IMR-90 (cell line): ENCODE measurements at regions not wholly inside any gene's neighbourhood (a gene's known extent, or its start where the extent isn't known, plus 50 kb on each side); places are given as distances from the start of the nearest gene placed in this dataset.

ENCODE experiments used
- ATAC-seq: fragments of 200-7000 bp; cut with Tn5 transposase; 2 replicates; pipeline ENCODE4 v1.9.1; 2020; ENCODE audit warnings: low read depth, mild to moderate bottlenecking, moderate library complexity
- BruUV-seq: library from RNA; stranded (reverse); fragments of 400-500 nt; replicated peaks from 2 replicates; lab custom pipeline; 2021; lab: Mats Ljungman, UMichigan
- CTCF ChIA-PET: fragments of 300-600 bp; formaldehyde crosslinking; extraction: SDS; loops from one replicate; lab custom pipeline; 2021; ENCODE audit warnings: antibody characterized with exemption; lab: Yijun Ruan, JAX
- POLR2A ChIA-PET: fragments of 300-600 bp; sonication (Branson Sonifier 250); formaldehyde crosslinking; loops from one replicate; lab custom pipeline; 2022; ENCODE audit warnings: antibody characterized with exemption; ENCODE audit not compliant: unreplicated experiment; lab: Charles Lee
- DNase-seq: peaks from one replicate; pipeline ENCODE4 v3.0.0; 2013
- H2AFZ ChIP-seq: replicated peaks from 2 replicates; pipeline ENCODE3; 2013; ENCODE audit warnings: low read length, mild to moderate bottlenecking; ENCODE audit not compliant: poor library complexity
- H2AK5ac ChIP-seq: 2 replicates; pipeline ENCODE4 v1.6.1; 2013; ENCODE audit warnings: low read depth, low read length, inconsistent platforms
- H2AK9ac ChIP-seq: replicated peaks from 2 replicates; pipeline ENCODE3; 2013; ENCODE audit warnings: mild to moderate bottlenecking, low read depth, low read length, moderate library complexity; ENCODE audit not compliant: poor library complexity
- H2BK120ac ChIP-seq: 2 replicates; pipeline ENCODE4 v1.6.1; 2013; ENCODE audit warnings: low read depth, low read length, inconsistent platforms
- H2BK15ac ChIP-seq: 3 replicates; pipeline ENCODE4 v1.6.1; 2013; ENCODE audit warnings: low read depth, low read length, inconsistent platforms
- H2BK20ac ChIP-seq: 2 replicates; pipeline ENCODE4 v1.6.1; 2013; ENCODE audit warnings: low read depth, mild to moderate bottlenecking, inconsistent platforms, low read length, moderate library complexity
- H2BK5ac ChIP-seq: 2 replicates; pipeline ENCODE4 v1.6.1; 2013; ENCODE audit warnings: mild to moderate bottlenecking, low read depth, low read length, inconsistent platforms; ENCODE audit not compliant: poor library complexity, severe bottlenecking
- H3K14ac ChIP-seq: replicated peaks from 2 replicates; pipeline ENCODE4 v1.6.1; 2013; ENCODE audit warnings: low read depth, low read length, inconsistent platforms
- H3K18ac ChIP-seq: 2 replicates; pipeline ENCODE4 v1.6.1; 2013; ENCODE audit warnings: low read depth, low read length, control low read depth
- H3K23ac ChIP-seq: 2 replicates; pipeline ENCODE4 v1.6.1; 2013; ENCODE audit warnings: low read depth, low read length, inconsistent platforms
- H3K27ac ChIP-seq: 2 replicates; pipeline ENCODE4 v1.5.1; 2013; ENCODE audit warnings: mild to moderate bottlenecking, control low read depth, low read length; ENCODE audit not compliant: insufficient read depth
- H3K27me3 ChIP-seq: 2 replicates; pipeline ENCODE4 v1.6.1; 2013; ENCODE audit warnings: low read length; ENCODE audit not compliant: control insufficient read depth, insufficient read depth
- H3K36me3 ChIP-seq: 2 replicates; pipeline ENCODE4 v1.6.1; 2013; ENCODE audit warnings: low read length, mixed read lengths; ENCODE audit not compliant: control insufficient read depth, insufficient read depth
- H3K4ac ChIP-seq: 2 replicates; pipeline ENCODE4 v1.6.1; 2013; ENCODE audit warnings: low read depth, low read length, inconsistent platforms
- H3K4me1 ChIP-seq: 2 replicates; pipeline ENCODE4 v1.6.1; 2013; ENCODE audit warnings: low read length, mixed read lengths; ENCODE audit not compliant: control insufficient read depth, insufficient read depth
- H3K4me2 ChIP-seq: 2 replicates; pipeline ENCODE4 v1.6.1; 2013; ENCODE audit warnings: low read depth, mild to moderate bottlenecking, control low read depth, low read length, moderate library complexity
- H3K4me3 ChIP-seq: 2 replicates; pipeline ENCODE4 v1.5.1; 2013; ENCODE audit warnings: low read depth, mild to moderate bottlenecking, control low read depth, low read length, moderate library complexity; ENCODE audit not compliant: insufficient read depth
- H3K56ac ChIP-seq: 2 replicates; pipeline ENCODE4 v1.6.1; 2013; ENCODE audit warnings: low read length, inconsistent platforms; ENCODE audit not compliant: insufficient read depth; ENCODE audit errors: extremely low read depth
- H3K79me1 ChIP-seq, 2 experiments: 2 replicates each; pipeline ENCODE4 v1.6.1; 2013; ENCODE audit warnings: low read length in 2 of 2, inconsistent platforms in 1 of 2, low read depth in 1 of 2
- H3K9ac ChIP-seq: 2 replicates; pipeline ENCODE4 v1.6.1; 2013; ENCODE audit warnings: low read depth, low read length, control low read depth
- H3K9me1 ChIP-seq: 2 replicates; pipeline ENCODE4 v1.6.1; 2013; ENCODE audit warnings: low read length, inconsistent platforms; ENCODE audit not compliant: insufficient read depth
- H3K9me3 ChIP-seq: 2 replicates; pipeline ENCODE4 v1.6.1; 2013; ENCODE audit warnings: low read length; ENCODE audit not compliant: control insufficient read depth, insufficient read depth
- H4K20me1 ChIP-seq: 2 replicates; pipeline ENCODE4 v1.6.1; 2013; ENCODE audit warnings: low read length, inconsistent platforms; ENCODE audit not compliant: insufficient read depth
- H4K5ac ChIP-seq: 2 replicates; pipeline ENCODE4 v1.6.1; 2013; ENCODE audit warnings: mild to moderate bottlenecking, low read depth, low read length, control low read depth
- H4K8ac ChIP-seq, 2 experiments: 2 replicates each; pipeline ENCODE4 v1.6.1; 2013; ENCODE audit warnings: low read depth in 2 of 2, low read length in 2 of 2, control low read depth in 1 of 2, inconsistent platforms in 1 of 2
- H4K91ac ChIP-seq: 2 replicates; pipeline ENCODE4 v1.6.1; 2013; ENCODE audit warnings: low read depth, low read length, inconsistent platforms; ENCODE audit not compliant: insufficient read depth
- BHLHE40 ChIP-seq: fragments of 150-350 bp; IDR thresholded peaks from 2 replicates; pipeline ENCODE4 v1.6.1; 2016; ENCODE audit warnings: mild to moderate bottlenecking, low read depth, low read length
- CEBPB ChIP-seq: IDR thresholded peaks from 2 replicates; pipeline ENCODE4 v1.6.1; 2012; ENCODE audit warnings: low read depth, low read length, improper control_type of control experiment
- CHD1 ChIP-seq: IDR thresholded peaks from 2 replicates; pipeline ENCODE4 v1.6.1; 2012; ENCODE audit warnings: low read depth, low read length, improper control_type of control experiment
- ELK1 ChIP-seq: fragments of 150-350 bp; IDR thresholded peaks from 2 replicates; pipeline ENCODE4 v1.6.1; 2016; ENCODE audit warnings: low read depth, mild to moderate bottlenecking, low read length, moderate library complexity, borderline replicate concordance
- FOS ChIP-seq: fragments of 150-350 bp; IDR thresholded peaks from 2 replicates; pipeline ENCODE4 v1.6.1; 2016; ENCODE audit warnings: low read depth, low read length
- MAFK ChIP-seq: IDR thresholded peaks from 2 replicates; pipeline ENCODE4 v1.6.1; 2012; ENCODE audit warnings: low read depth, low read length, improper control_type of control experiment
- NFE2L2 ChIP-seq: fragments of 150-350 bp; IDR thresholded peaks from 2 replicates; pipeline ENCODE4 v1.6.1; 2016; ENCODE audit warnings: low read depth, mild to moderate bottlenecking, low read length
- POLR2A ChIP-seq: IDR thresholded peaks from 2 replicates; pipeline ENCODE4 v1.6.1; 2012; ENCODE audit warnings: mild to moderate bottlenecking, low read depth, low read length
- RAD21 ChIP-seq: IDR thresholded peaks from 2 replicates; pipeline ENCODE4 v1.6.1; 2012; ENCODE audit warnings: low read length, improper control_type of control experiment
- RCOR1 ChIP-seq: IDR thresholded peaks from 2 replicates; pipeline ENCODE4 v1.6.1; 2012; ENCODE audit warnings: mild to moderate bottlenecking, low read length, improper control_type of control experiment; ENCODE audit not compliant: insufficient replicate concordance
- RFX5 ChIP-seq: IDR thresholded peaks from 2 replicates; pipeline ENCODE4 v1.8.0; 2012; ENCODE audit warnings: low read depth, mild to moderate bottlenecking, low read length, moderate library complexity
- USF2 ChIP-seq: fragments of 150-350 bp; IDR thresholded peaks from 2 replicates; pipeline ENCODE4 v1.6.1; 2017; ENCODE audit warnings: mild to moderate bottlenecking, antibody characterized with exemption, low read length, low read depth
- WGBS, 2 experiments: methylation state at CpG; one replicate each; pipeline versions ENCODE4 v1.1.5 to v1.1.7; 2013; ENCODE audit warnings: missing lambda C conversion rate in 2 of 2; ENCODE audit not compliant: insufficient read length in 1 of 2; ENCODE audit errors: extremely low coverage in 2 of 2; 5-methylcytosine and 5-hydroxymethylcytosine counted together
- dilution Hi-C: fragments of 300-500 bp; cut with HindIII; formaldehyde crosslinking; loops from one replicate; pipeline ENCODE4 v1.14.3; 2018; ENCODE audit warnings: low sequenced_read_pairs; ENCODE audit not compliant: unreplicated experiment
- in situ Hi-C: fragments of 300-500 bp; cut with MboI; formaldehyde crosslinking; loops from 3 replicates; pipeline ENCODE4 v1.14.3; 2019; ENCODE audit warnings: low sequenced_read_pairs, inconsistent platforms, mixed read lengths
- intact Hi-C: fragments of 100-400 bp; cut with micrococcal nuclease; formaldehyde crosslinking; loops from 2 replicates; pipeline ENCODE4 v1.10.0; 2022

DNA sequence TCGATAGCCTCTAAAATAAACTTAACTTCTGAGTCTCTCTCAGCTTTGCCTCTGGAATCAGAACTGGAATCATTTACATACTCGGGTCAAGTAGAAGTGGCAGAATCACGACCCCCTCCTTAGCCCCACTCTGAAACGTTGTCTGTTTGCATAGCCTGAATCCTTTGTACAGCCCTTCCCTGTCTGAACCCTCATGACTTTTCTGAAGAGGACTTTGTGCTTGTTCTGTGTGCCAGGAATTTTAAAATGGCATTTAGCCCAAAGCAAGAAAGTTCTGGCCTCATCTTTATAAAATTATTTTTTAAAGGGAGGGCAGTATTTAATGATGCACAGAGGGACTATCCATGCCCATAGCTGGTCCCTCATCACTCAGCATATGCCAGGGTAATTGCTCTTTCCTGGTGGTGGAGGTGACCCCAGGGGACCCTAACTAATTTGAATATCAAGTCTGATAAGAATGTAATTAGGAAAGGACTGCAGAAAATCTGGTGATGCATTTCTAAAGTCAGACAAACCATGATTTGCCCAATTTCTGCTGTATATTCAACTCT lies 342.7 kb upstream of the TNRC6C start:
- H3K4me2 ChIP-seq, result no peak overlapping the region
- H3K79me1 ChIP-seq, result no peaks in the 10 kb centered on the region
- H4K20me1 ChIP-seq, result no peaks in the 10 kb centered on the region
- ATAC-seq (no peak), DNase-seq (no peak)
- H3K9me3 ChIP-seq, result peaks cover 2% of the 10 kb centered on the region; the same call in 1 of the 2 replicates
- peaks cover 4% of the 10 kb centered on the region for H3K4me1 ChIP-seq
- H2BK20ac ChIP-seq, result no peak overlapping the region
- no peak overlapping the region for H4K91ac ChIP-seq
- no peak overlapping the region for H2BK5ac ChIP-seq
- H2AK5ac ChIP-seq, result no peak overlapping the region
- peaks cover 20% of the 10 kb centered on the region for H3K27me3 ChIP-seq
- no peak overlapping the region for H4K5ac ChIP-seq
- H3K4me3 ChIP-seq, result no peak overlapping the region
- no peak overlapping the region for H3K18ac ChIP-seq
- ChIA-PET CTCF (no interaction called here), POLR2A (no interaction called here)
- H3K27ac ChIP-seq, result no peak overlapping the region
- H3K9me1 ChIP-seq, result no peaks in the 10 kb centered on the region
- no peak overlapping the region for H4K8ac ChIP-seq
- no peak overlapping the region for H2AK9ac ChIP-seq
- H3K14ac ChIP-seq, result no peak overlapping the region
- dilution Hi-C loops (no loop called here), in situ Hi-C loops (no loop called here), intact Hi-C loops (no loop called here)
- no peak overlapping the region for H3K9ac ChIP-seq
- no peak overlapping the region for H3K23ac ChIP-seq
- BruUV-seq, result no TSS peak
- H3K56ac ChIP-seq, result no peak overlapping the region
- H3K36me3 ChIP-seq, result no peaks in the 10 kb centered on the region
- no peak overlapping the region for H3K4ac ChIP-seq
- TF ChIP-seq POLR2A (no peak), CHD1 (no peak), USF2 (no peak), NFE2L2 (no peak), RAD21 (no peak), ELK1 (no peak), FOS (no peak), RCOR1 (no peak), CEBPB (no peak), RFX5 (no peak), BHLHE40 (no peak), MAFK (no peak)
- H2BK15ac ChIP-seq, result no peak overlapping the region
- no peak overlapping the region for H2AFZ ChIP-seq
- no peak overlapping the region for H2BK120ac ChIP-seq
- WGBS, 2 experiments, result no CpG with 5 or more reads among the region's 4 CpGs
